ENCODE measurements at regions not wholly inside any gene's neighbourhood (a gene's known extent, or its start where the extent isn't known, plus 50 kb on each side); places are given as distances from the start of the nearest gene placed in this dataset.

DNA sequence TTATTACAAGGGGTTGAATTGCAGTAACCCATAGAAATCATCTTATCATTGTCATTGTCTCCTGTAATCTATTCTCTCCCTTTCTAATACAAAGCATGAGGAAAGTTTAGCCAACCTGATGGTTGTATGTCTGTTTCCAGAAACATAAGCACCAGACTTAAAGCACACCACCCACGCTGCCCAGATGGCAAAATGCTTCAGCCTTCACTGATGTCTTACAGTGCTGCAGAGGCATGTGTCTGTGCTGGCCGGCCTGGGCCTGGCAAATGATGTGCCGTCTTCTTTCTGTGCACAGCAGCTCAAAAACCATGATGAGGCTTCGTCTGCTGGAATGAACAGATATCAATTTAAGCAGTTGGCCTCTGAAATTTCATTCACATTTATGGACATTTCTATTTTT, 443.0 kb upstream of the RGPD4 start:
- H3K4me2 ChIP-seq (ENCODE audit: insufficient read depth, insufficient read length, low read length): no peak overlapping the region
- H2BK15ac ChIP-seq (ENCODE audit: low read depth, low read length): no peak overlapping the region
- H2BK12ac ChIP-seq (ENCODE audit: insufficient read length, low read depth, low read length): no peak overlapping the region
- no peak overlapping the region for H3K14ac ChIP-seq (ENCODE audit: insufficient read depth, low read length)
- no peak overlapping the region for H2BK5ac ChIP-seq (ENCODE audit: insufficient read length, low read length)
- no peak overlapping the region for H2AK5ac ChIP-seq (ENCODE audit: insufficient read length, low read length)
- peaks cover 12% of the 10 kb centered on the region for H3K9me3 ChIP-seq (ENCODE audit: control insufficient read depth, low read depth, low read length)
- no peak overlapping the region for H3K4ac ChIP-seq (ENCODE audit: low read depth, low read length)
- no peak overlapping the region for H3K27ac ChIP-seq (ENCODE audit: insufficient read length, low read depth, low read length)
- no peaks in the 10 kb centered on the region for H3K4me1 Mint-ChIP-seq
- no peaks in the 10 kb centered on the region for H3K27me3 Mint-ChIP-seq (ENCODE audit: low read depth)
- no peak overlapping the region for H3K23ac ChIP-seq (ENCODE audit: insufficient read length, low read depth, low read length)
- no peak overlapping the region for H3K27ac Mint-ChIP-seq
- no CpG with 5 or more reads among the region's 4 CpGs for WGBS (ENCODE audit: extremely low coverage, insufficient read length, low lambda C conversion rate)
- no peaks in the 10 kb centered on the region for H4K20me1 ChIP-seq (ENCODE audit: control insufficient read depth, insufficient read depth, insufficient read length)
- H3K23me2 ChIP-seq (ENCODE audit: insufficient read length, low read depth, low read length, poor library complexity, severe bottlenecking): no peaks in the 10 kb centered on the region
- no peak overlapping the region for H3K9ac ChIP-seq (ENCODE audit: extremely low read depth, insufficient read length, low read length)
- H4K91ac ChIP-seq (ENCODE audit: insufficient read length, low read depth, low read length): no peak overlapping the region
- H3K56ac ChIP-seq (ENCODE audit: insufficient read length, low read depth, low read length): no peak overlapping the region
- peaks cover 19 to 27% of the 10 kb centered on the region in 2 experiments for H3K9me3 Mint-ChIP-seq
- no peak overlapping the region for H3T11ph ChIP-seq (ENCODE audit: low read length)
- TF ChIP-seq, protein P1, sequence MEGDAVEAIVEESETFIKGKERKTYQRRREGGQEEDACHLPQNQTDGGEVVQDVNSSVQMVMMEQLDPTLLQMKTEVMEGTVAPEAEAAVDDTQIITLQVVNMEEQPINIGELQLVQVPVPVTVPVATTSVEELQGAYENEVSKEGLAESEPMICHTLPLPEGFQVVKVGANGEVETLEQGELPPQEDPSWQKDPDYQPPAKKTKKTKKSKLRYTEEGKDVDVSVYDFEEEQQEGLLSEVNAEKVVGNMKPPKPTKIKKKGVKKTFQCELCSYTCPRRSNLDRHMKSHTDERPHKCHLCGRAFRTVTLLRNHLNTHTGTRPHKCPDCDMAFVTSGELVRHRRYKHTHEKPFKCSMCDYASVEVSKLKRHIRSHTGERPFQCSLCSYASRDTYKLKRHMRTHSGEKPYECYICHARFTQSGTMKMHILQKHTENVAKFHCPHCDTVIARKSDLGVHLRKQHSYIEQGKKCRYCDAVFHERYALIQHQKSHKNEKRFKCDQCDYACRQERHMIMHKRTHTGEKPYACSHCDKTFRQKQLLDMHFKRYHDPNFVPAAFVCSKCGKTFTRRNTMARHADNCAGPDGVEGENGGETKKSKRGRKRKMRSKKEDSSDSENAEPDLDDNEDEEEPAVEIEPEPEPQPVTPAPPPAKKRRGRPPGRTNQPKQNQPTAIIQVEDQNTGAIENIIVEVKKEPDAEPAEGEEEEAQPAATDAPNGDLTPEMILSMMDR (conservative IDR thresholded peaks at IDR 0.05): no peak
- no peaks in the 10 kb centered on the region for H3K4me1 ChIP-seq (ENCODE audit: insufficient read depth, low read length)
- no peaks in the 10 kb centered on the region for H3K79me1 ChIP-seq (ENCODE audit: insufficient read depth, low read depth, low read length, poor library complexity, severe bottlenecking)
- no peak overlapping the region for H4K8ac ChIP-seq (replicated peaks; ENCODE audit: insufficient read length, low read depth, low read length)
- no peak for DNase-seq
- peaks cover 9 to 28% (median 12%) of the 10 kb centered on the region in 3 experiments for H3K36me3 Mint-ChIP-seq (ENCODE audit: insufficient read depth in 1 of 3, low read depth in 3 of 3)
- H3K79me2 ChIP-seq (ENCODE audit: insufficient read depth, low read length): no peaks in the 10 kb centered on the region
- H4K5ac ChIP-seq (ENCODE audit: insufficient read length, low read depth, low read length): no peak overlapping the region
- H3K27me3 ChIP-seq (ENCODE audit: insufficient read depth, low read length): no peaks in the 10 kb centered on the region
- H3K18ac ChIP-seq (ENCODE audit: insufficient read length, low read depth, low read length): no peak overlapping the region
- no peak overlapping the region for H2AFZ ChIP-seq (ENCODE audit: low read length)
- H3K4me3 Mint-ChIP-seq: no peak overlapping the region
- H2BK20ac ChIP-seq (ENCODE audit: low read depth, low read length, poor library complexity, severe bottlenecking): no peak overlapping the region
- no peak overlapping the region for H2BK120ac ChIP-seq (ENCODE audit: low read depth, low read length, poor library complexity, severe bottlenecking)

All from H9 (cell line).